ENCODE measurements at regions not wholly inside any gene's neighbourhood (a gene's known extent, or its start where the extent isn't known, plus 50 kb on each side); places are given as distances from the start of the nearest gene placed in this dataset.

- H3K27me3 ChIP-seq (ENCODE audit: control insufficient read depth in 2 of 2, insufficient read depth in 2 of 2, low read length in 2 of 2) = no peaks in the 10 kb centered on the region
- no peaks in the 10 kb centered on the region for H3K4me1 ChIP-seq (replicated peaks in 1 of 2; ENCODE audit: control insufficient read depth in 2 of 2, insufficient read depth in 2 of 2, low read length in 2 of 2)
- intact Hi-C loops (cut with micrococcal nuclease) = no loop called here
- H3K9me3 ChIP-seq (replicated peaks; ENCODE audit: control insufficient read depth, insufficient read depth, low read depth, low read length) = no peaks in the 10 kb centered on the region; the same call in 1 of the 2 replicates
- H3K4me3 ChIP-seq = no peak overlapping the region
- 3% methylated on average over 2 of the region's 2 CpGs for WGBS (ENCODE audit: insufficient coverage, low coverage, missing lambda C conversion rate)
- TF ChIP-seq TFAP4 (CRISPR knock-in tag; IDR thresholded peaks at IDR 0.05; ENCODE audit: borderline replicate concordance) = no peak
- TF ChIP-seq NR3C1 (CRISPR knock-in tag; IDR thresholded peaks at IDR 0.05) = no peak
- TF ChIP-seq ARID2 (IDR thresholded peaks at IDR 0.05) = no peak
- TF ChIP-seq CREB1 (IDR thresholded peaks at IDR 0.05) = no peak
- no peak for TF ChIP-seq CREB1 (CRISPR knock-in tag; IDR thresholded peaks at IDR 0.05)
- TF ChIP-seq EGR1 (conservative IDR thresholded peaks at IDR 0.05) = no peak
- no peak for TF ChIP-seq GTF3C2 (IDR thresholded peaks at IDR 0.05; ENCODE audit: borderline replicate concordance, extremely low read depth, insufficient read length)
- TF ChIP-seq KDM1A (IDR thresholded peaks at IDR 0.05) = no peak
- TF ChIP-seq HMG20B (CRISPR knock-in tag; IDR thresholded peaks at IDR 0.05) = no peak
- TF ChIP-seq ETS2 (tag; IDR thresholded peaks at IDR 0.05; ENCODE audit: borderline replicate concordance, poor library complexity, severe bottlenecking) = no peak
- no peak for TF ChIP-seq CBFA2T2 (conservative IDR thresholded peaks at IDR 0.05)
- FAIRE-seq = no peak
- H3K79me2 ChIP-seq (ENCODE audit: control insufficient read depth, insufficient read depth, low read length) = no peaks in the 10 kb centered on the region
- ChIA-PET CTCF (ENCODE audit: low intra/inter-chr PET ratio) (no interaction called here), POLR2A (interaction anchor here (1.1 kb wide), 1 partner anchor 20 kb away, joined by 3 read pairs; no protein-coding TSS in a partner anchor)
- H3K9ac ChIP-seq (ENCODE audit: insufficient read depth in 1 of 2, low read depth in 2 of 2, low read length in 2 of 2) = no peak overlapping the region
- H3K36me3 ChIP-seq (ENCODE audit: control insufficient read depth, insufficient read depth, low read length) = no peaks in the 10 kb centered on the region
- in situ Hi-C loops (cut with MboI) = no loop called here
- H4K20me1 ChIP-seq (replicated peaks; ENCODE audit: control insufficient read depth, insufficient read depth, low read length) = no peaks in the 10 kb centered on the region
- no peak overlapping the region for H3K27ac ChIP-seq (ENCODE audit: extremely low read depth, low read depth, low read length)
- H2AFZ ChIP-seq (ENCODE audit: low read depth, low read length) = no peak overlapping the region
- ATAC-seq = no peak
- no peak for DNase-seq (ENCODE audit: extremely low read depth in 1 of 4, low spot score in 3 of 4)
- H3K4me2 ChIP-seq (ENCODE audit: insufficient read depth, low read length) = no peak overlapping the region
- no TSS peak for BruUV-seq (replicated peaks)
- H3K9me1 ChIP-seq (ENCODE audit: control insufficient read depth, insufficient read depth, low read length) = no peaks in the 10 kb centered on the region
Observed at GRCh38 chr5:35470866-35471265, 146.8 kb upstream of the SPEF2 start.
